ENCODE measurements at regions not wholly inside any gene's neighbourhood (a gene's known extent, or its start where the extent isn't known, plus 50 kb on each side); places are given as distances from the start of the nearest gene placed in this dataset.

- DNase-seq = no peak
These were observed 1958.8 kb upstream of the CELF4 start for GRCh38 chr18:39524370-39524769.

DNA sequence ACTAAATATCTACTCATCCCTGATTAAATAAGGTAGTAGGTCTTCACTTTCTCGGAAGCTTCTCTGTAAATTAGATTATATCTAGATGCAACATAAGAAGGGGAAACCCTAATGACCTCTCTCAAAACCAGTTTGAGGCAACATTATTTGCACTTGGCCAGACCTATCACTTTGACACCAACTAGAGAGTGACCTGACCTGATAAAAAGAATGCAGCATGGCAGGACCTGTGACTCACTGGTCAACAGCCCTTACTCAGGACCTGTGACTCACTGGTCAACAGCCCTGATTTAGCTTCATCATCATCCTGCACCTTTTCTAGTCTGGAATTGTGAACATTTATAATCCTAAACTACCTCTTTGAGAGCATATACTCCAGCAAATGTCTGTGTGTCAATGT is 1957.7 kb upstream of the CELF4 start:
- no peak for DNase-seq

- DNase-seq = no peak
These were observed 1955.6 kb upstream of the CELF4 start for GRCh38 chr18:39521164-39521563.

- no peak for DNase-seq
These were observed 1954.1 kb upstream of the CELF4 start for GRCh38 chr18:39519741-39520140.

DNA sequence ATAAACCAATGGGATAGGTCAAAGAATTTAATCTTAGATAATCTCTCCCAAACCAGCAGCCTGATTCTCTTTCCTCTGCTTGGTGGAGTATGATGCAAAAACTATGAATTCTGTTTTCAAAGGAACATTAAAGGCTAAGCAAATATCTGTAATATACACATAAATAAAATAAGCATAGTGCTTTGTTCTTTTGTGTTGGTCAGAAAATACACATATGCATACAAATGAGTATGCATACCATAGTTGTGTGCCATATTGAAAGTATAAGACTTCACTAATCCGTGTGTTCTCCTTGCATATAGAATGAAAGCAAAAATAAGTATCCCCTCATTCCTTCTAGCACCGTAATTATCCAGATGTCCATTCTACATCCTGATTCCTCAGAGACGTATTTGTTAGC is 1949.7 kb upstream of the CELF4 start:
- no peak for DNase-seq

DNA sequence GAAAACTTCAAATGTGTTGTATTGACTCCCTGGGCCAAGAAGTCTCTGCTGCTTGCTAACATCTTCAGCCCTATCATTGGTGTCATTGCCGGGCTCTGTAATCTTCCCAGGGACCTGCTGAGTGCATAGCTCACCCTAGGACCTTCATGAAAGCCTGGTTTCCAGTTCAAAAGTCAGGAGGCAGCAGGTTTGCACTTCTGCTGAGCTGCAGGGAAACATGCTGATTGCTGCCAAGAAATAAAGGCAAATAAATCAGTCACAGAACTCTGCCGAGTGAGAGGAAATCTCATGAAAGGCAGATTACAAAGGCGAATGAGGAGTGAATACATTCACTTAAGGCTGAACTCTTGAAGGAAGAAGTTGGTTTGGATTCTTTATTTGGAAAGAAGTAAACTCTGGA is 1947.6 kb upstream of the CELF4 start:
- DNase-seq = no peak

DNA sequence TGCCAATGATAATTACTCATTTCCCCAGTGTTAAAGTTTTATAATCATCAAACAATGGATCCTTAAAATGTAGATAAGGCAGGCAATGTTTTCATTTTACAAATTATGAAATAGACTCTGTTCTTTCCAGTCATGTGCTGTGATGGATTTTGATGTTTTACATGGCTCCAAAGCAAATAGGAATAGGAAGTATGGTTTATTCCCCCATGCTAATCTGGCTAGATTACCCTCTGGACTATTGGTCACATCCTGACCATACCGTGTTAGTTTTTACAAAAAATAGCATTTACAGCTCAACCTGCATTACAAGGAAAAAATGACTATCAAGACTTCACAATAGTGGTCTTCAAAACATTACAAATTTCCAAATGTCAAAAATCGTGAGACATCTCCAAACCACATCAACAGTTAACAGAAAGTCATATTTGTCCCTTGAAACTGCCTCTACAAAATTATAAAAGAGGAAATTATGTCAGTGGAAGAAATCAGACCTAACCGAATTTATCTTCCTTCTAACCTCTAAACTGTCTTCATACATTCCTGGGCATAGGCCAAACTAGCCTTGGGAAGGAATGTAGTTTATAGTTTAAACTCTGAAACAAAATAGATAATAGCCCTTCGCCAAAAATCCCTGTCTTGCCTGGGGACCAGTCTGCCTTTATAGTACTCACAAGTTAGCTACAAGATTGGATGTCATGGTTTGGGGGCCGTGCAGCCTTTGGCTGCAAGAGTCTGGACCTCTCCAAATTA is 1941.2 kb upstream of the CELF4 start:
- DNase-seq = no peak

GRCh38 chr18:39500306-39500705 is 1934.7 kb upstream of the CELF4 start:
- no peak for DNase-seq

DNA sequence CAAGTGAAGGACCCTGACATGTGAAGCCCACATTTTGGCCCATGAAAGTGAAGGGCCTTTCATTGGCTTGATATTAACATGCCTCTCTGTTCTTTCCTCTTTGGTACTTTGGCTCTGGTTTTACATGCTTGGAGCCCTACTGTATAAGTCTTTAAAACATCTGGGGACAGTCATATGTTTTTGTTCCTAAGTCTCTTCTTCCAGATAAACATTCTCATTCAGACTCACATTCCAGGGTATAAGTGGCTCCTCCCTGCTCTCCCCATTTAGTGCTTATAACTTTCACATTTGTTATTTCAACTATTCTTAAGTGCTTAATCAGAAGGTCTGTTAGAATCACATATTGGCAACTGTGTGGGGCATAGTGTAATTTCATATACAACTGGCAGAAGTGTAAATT is 1932.2 kb upstream of the CELF4 start:
- no peak for DNase-seq

- DNase-seq = no peak
These were observed 1931.4 kb upstream of the CELF4 start for GRCh38 chr18:39496986-39497385.

DNA sequence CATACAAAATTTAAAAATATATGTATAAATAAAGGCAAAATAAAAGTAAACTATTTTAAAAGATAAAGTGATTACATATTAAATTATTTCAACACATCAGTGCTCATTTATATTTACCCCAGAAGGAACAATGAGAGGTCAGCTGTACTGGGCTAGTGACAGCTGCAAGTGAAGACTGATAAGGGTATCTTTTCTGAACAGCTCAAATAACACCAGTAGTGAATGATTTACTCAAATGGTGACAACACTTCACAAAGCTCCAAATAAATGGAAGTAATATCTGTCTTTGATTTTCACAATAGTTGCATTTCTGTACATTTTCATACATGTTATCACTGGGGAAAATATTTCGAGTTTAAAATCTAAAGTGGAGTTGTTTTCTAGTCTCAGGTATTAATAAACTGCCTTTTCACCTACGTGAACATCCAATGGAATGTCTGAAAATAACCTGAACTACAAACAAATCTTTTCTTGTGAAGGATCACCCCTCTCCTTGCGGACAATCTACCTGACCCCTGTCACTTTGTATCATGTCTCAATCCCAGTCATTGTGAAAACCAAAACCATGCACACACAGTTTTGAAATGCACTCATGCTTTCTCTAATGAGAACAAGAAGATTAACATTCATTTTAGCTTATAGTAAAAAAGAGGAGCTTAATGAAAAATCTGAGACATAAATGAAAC is 1928.8 kb upstream of the CELF4 start:
- no peak for DNase-seq

DNA sequence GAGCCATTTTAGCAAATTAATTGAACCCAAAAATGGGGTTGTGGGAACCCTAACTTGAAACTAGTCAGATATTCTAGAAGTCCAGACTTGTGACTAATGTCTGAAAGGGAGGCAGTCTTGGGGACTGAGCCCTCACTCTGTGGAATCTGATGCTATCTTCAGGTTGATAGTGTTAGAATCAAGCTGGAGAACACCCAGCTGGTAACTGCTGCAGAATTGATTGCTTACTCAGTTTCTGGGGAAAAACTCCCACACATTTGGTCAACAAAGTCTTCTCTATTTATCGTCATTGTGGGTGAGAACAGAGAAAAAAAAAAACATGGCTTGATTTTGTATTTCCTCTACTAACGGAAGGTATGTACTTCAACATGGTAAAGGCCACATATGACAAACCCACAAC is 1925.8 kb upstream of the CELF4 start:
- no peak for DNase-seq

GRCh38 chr18:39489431-39489830 is 1923.8 kb upstream of the CELF4 start:
- no peak for DNase-seq

DNA sequence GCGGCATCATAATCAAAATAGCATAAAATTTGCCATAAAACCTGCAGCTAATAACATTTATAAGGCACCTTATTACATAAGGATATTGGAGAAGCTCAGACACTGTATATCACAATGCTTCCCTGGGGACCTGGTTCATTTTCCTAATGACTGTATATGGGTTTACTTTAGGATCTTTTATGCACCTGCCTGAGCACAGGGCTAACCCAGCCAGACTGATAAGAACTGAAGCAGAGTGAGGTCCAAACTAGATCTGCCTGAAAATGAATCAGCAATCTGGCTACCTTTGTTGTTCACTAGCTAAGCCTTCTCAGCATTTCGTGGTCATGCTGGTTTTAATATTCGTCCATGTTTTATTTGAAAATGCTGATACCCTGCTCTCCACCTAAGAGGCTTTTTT is 1922.3 kb upstream of the CELF4 start:
- DNase-seq = no peak

GRCh38 chr18:39486268-39486667 is 1920.7 kb upstream of the CELF4 start:
- DNase-seq = no peak

DNA sequence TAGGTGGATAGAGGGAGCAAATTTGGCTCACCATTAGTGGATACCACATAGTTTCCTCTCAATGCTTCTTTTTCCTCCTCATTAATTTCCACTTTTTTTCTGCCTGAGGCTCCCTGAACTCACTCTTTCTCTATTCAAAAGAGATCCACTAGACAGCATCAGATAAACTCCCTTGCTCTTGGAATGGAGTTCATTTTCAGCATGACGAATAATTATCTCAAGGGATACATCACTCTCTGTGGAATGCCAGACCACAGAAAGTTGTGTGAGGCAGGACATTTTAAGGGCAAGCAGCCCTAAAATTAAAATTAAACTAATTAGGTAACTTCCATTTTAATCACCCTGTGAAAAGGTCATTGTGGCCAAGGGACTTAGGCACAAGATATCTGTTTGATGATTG is 1920.1 kb upstream of the CELF4 start:
- no peak for DNase-seq

DNA sequence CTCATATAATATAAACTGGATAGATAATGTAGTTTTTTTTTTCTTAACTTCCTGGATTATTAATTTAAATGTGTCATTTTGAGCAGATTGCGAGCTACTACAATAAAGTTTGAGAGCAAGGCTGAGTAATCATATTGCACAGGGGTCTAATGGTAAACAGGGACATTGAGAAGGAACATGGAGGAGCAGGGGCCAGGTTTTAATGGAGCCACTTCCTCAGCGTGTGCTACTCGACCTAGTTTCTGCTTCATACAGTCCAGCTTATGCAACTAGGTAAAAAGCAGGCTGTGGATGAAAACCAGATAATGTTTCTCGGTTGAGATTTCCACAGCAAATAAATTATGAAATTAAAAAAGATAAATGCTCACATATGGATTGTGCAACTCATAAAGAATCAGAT is 1915.7 kb upstream of the CELF4 start:
- no peak for DNase-seq

- no peak for DNase-seq
These were observed 1915.0 kb upstream of the CELF4 start for GRCh38 chr18:39480494-39481195.

GRCh38 chr18:39464006-39464405 is 1898.4 kb upstream of the CELF4 start:
- no peak for DNase-seq

DNA sequence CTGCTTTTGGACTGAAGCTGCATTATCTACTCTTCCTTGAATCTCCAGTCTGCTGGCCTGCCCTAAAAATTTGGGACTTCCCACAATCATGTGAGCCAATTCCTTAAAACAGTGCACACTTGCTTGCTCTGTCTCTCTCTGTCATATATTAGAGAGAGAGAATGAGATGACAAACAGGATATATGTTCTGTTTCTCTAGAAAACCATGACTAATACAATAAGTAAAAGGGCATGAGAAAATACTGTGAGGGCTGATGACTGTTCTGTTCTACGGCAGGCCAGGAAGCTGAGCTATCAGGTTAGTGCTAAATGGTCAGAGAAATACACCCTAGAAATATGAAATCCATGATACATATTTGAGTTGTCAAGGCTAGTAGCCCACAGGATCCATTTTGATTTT is 1896.8 kb upstream of the CELF4 start:
- no peak for DNase-seq

DNA sequence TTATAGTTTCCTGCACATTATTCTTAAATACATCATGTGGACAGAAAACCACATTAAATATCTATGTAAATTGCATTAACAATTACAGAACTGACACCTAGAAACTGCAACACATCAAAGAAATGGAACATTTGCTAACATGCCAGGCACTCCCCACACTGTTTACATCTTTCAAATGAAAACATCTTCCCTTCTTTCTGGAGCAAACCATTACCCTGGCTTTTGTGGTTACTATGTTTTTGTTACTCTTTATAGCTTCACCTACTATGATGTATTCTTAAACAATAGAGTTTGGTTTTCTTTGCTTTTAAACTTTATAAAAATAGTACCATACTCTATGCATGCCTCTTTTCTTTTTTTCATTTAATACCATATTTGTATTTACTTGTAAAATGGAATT is 1894.5 kb upstream of the CELF4 start:
- no peak for DNase-seq

- DNase-seq = no peak
These were observed 1889.7 kb upstream of the CELF4 start for GRCh38 chr18:39455285-39455684.

DNA sequence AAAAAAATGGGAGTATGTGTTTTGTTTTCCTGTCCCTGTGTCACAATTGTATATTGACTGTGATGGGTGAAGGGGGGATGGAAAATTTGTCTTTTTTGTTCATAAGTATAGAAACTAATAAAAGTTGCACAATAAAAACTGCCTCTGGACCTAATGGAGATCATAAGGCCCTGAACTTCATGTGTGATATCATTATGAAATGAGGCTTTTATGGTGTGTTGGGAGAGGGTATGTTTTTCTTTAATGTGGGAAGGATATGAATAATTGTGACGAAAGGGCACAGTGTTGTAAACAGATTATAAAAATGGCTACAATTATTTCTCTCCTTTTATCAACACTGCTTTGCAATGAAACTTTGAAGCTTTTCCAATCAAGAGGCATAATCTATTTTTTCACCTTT is 1889.3 kb upstream of the CELF4 start:
- no peak for DNase-seq

DNA sequence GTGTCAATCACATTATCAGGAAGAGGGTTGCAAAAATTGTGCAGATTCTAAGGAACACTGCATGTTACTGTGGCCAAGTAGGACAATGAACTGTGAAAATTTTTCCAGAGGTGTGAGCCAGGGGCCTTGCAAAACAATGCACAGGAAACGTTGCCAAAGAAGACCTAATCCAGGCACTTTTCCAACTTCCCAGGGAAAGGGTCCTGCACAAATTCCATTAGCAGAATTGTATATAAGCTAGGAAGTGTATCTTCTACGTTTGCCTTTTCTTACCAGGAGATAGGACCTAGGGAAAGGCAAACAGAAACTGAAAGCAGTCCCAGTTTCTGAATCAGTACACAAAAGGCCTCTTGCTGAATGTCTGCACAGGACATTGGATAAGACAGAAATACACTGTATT is 1888.3 kb upstream of the CELF4 start:
- no peak for DNase-seq

Data from T-helper 9 cell (primary cell).